ENCODE measurements at regions not wholly inside any gene's neighbourhood (a gene's known extent, or its start where the extent isn't known, plus 50 kb on each side); places are given as distances from the start of the nearest gene placed in this dataset.

- no peak for DNase-seq
- WGBS (ENCODE audit: low lambda C conversion rate): 44% methylated on average over 5 of the region's 5 CpGs
- no peak overlapping the region for H3K27ac ChIP-seq (ENCODE audit: low read depth in 2 of 2, low read length in 1 of 2)
- H3K9me3 ChIP-seq: no peaks in the 10 kb centered on the region
- POLR2A ChIA-PET: no interaction called here
- H3K4me3 ChIP-seq (ENCODE audit: low read depth in 2 of 2, low read length in 1 of 2): no peak overlapping the region
- no peaks in the 10 kb centered on the region for H4K20me1 ChIP-seq (ENCODE audit: insufficient read depth)
- H3K4me2 ChIP-seq: no peak overlapping the region
- no peak overlapping the region for H2AFZ ChIP-seq (ENCODE audit: low read depth)
- CTCF ChIA-PET: interaction anchor here (1.1 kb wide), 1 partner anchor 9 kb away, joined by 3 read pairs; no protein-coding TSS in a partner anchor
- H3K9ac ChIP-seq: no peak overlapping the region
- TF ChIP-seq CTCF (IDR thresholded peaks at IDR 0.05): no peak
- TF ChIP-seq FOXM1 (IDR thresholded peaks at IDR 0.05; ENCODE audit: low read depth): no peak
- no peak for TF ChIP-seq MEF2A (IDR thresholded peaks at IDR 0.05; ENCODE audit: borderline replicate concordance, low read depth)
- TF ChIP-seq GABPA (IDR thresholded peaks at IDR 0.05; ENCODE audit: low read depth): no peak
- no peak for TF ChIP-seq GATA2 (CRISPR knock-in tag; IDR thresholded peaks at IDR 0.05)
- TF ChIP-seq CHD2 (IDR thresholded peaks at IDR 0.05; ENCODE audit: low read length, partially characterized antibody): no peak
- TF ChIP-seq, protein P1, sequence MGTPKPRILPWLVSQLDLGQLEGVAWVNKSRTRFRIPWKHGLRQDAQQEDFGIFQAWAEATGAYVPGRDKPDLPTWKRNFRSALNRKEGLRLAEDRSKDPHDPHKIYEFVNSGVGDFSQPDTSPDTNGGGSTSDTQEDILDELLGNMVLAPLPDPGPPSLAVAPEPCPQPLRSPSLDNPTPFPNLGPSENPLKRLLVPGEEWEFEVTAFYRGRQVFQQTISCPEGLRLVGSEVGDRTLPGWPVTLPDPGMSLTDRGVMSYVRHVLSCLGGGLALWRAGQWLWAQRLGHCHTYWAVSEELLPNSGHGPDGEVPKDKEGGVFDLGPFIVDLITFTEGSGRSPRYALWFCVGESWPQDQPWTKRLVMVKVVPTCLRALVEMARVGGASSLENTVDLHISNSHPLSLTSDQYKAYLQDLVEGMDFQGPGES (IDR thresholded peaks at IDR 0.05; ENCODE audit: low read depth, low read length): no peak
- TF ChIP-seq SIN3A (IDR thresholded peaks at IDR 0.05; ENCODE audit: borderline replicate concordance, low read depth, low read length): no peak
- TF ChIP-seq, protein P2, sequence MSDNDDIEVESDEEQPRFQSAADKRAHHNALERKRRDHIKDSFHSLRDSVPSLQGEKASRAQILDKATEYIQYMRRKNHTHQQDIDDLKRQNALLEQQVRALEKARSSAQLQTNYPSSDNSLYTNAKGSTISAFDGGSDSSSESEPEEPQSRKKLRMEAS (IDR thresholded peaks at IDR 0.05; ENCODE audit: low read depth): no peak
- TF ChIP-seq NFIC (IDR thresholded peaks at IDR 0.05; ENCODE audit: borderline replicate concordance): no peak
- no peak for TF ChIP-seq USF2 (IDR thresholded peaks at IDR 0.05; ENCODE audit: borderline replicate concordance, low read depth, low read length)
- TF ChIP-seq FOXJ3 (CRISPR knock-in tag; IDR thresholded peaks at IDR 0.05): no peak
- TF ChIP-seq, protein P3, sequence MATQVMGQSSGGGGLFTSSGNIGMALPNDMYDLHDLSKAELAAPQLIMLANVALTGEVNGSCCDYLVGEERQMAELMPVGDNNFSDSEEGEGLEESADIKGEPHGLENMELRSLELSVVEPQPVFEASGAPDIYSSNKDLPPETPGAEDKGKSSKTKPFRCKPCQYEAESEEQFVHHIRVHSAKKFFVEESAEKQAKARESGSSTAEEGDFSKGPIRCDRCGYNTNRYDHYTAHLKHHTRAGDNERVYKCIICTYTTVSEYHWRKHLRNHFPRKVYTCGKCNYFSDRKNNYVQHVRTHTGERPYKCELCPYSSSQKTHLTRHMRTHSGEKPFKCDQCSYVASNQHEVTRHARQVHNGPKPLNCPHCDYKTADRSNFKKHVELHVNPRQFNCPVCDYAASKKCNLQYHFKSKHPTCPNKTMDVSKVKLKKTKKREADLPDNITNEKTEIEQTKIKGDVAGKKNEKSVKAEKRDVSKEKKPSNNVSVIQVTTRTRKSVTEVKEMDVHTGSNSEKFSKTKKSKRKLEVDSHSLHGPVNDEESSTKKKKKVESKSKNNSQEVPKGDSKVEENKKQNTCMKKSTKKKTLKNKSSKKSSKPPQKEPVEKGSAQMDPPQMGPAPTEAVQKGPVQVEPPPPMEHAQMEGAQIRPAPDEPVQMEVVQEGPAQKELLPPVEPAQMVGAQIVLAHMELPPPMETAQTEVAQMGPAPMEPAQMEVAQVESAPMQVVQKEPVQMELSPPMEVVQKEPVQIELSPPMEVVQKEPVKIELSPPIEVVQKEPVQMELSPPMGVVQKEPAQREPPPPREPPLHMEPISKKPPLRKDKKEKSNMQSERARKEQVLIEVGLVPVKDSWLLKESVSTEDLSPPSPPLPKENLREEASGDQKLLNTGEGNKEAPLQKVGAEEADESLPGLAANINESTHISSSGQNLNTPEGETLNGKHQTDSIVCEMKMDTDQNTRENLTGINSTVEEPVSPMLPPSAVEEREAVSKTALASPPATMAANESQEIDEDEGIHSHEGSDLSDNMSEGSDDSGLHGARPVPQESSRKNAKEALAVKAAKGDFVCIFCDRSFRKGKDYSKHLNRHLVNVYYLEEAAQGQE (IDR thresholded peaks at IDR 0.05; ENCODE audit: low read depth, low read length): no peak
- TF ChIP-seq, protein P4, sequence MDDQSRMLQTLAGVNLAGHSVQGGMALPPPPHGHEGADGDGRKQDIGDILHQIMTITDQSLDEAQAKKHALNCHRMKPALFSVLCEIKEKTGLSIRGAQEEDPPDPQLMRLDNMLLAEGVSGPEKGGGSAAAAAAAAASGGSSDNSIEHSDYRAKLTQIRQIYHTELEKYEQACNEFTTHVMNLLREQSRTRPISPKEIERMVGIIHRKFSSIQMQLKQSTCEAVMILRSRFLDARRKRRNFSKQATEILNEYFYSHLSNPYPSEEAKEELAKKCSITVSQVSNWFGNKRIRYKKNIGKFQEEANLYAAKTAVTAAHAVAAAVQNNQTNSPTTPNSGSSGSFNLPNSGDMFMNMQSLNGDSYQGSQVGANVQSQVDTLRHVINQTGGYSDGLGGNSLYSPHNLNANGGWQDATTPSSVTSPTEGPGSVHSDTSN (IDR thresholded peaks at IDR 0.05): no peak
- TF ChIP-seq FOSL2 (IDR thresholded peaks at IDR 0.05; ENCODE audit: borderline replicate concordance, low read depth): no peak
- no peak for TF ChIP-seq TEAD4 (IDR thresholded peaks at IDR 0.05; ENCODE audit: borderline replicate concordance, insufficient read depth)
- peaks cover 0 to 6% of the 10 kb centered on the region in 2 experiments; a peak in 2 of 4 replicates for H3K4me1 ChIP-seq (ENCODE audit: control insufficient read depth in 1 of 2, insufficient read depth in 2 of 2, low read depth in 1 of 2, low read length in 1 of 2)
- H3K27me3 ChIP-seq (ENCODE audit: insufficient read depth): peaks cover 27% of the 10 kb centered on the region; the same call in 1 of the 2 replicates
- H3K79me2 ChIP-seq (ENCODE audit: insufficient read depth): no peaks in the 10 kb centered on the region
- no peaks in the 10 kb centered on the region for H3K9me2 ChIP-seq
- H3F3A ChIP-seq (replicated peaks; ENCODE audit: insufficient read depth): no peaks in the 10 kb centered on the region
- no peaks in the 10 kb centered on the region for H3K36me3 ChIP-seq (replicated peaks in 1 of 2; ENCODE audit: control insufficient read depth in 1 of 2, insufficient read depth in 2 of 2, low read length in 1 of 2)
Measured at GRCh38 chr12:11951209-11951608, 119.5 kb upstream of the BCL2L14 start.
